ENCODE measurements at regions not wholly inside any gene's neighbourhood (a gene's known extent, or its start where the extent isn't known, plus 50 kb on each side); places are given as distances from the start of the nearest gene placed in this dataset.
"Not testable (repeated sequence)": the region's sequence is repeated elsewhere in the genome, so short reads cannot be mapped to it uniquely, and the experiment has no call there.

DNA sequence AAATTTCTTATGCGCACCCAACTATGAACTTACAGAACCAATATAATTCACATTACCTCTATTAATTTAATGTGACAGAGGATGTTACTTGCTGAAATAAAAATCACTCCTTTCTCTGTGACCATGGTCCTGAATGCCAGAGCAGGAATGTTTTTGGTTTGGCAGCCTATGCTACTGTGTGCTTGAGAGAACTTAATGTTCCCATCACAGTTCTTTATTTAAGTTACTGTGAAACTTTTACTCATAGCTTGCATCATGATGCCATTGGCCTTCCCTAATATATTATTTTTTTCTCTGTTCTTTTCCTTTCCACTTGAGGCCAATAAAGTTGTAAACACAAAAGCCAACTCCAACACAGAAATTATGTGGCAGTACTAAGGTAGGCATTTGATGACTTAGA, 142.2 kb downstream of the FAM76B start:
- Mint-ChIP-seq H3K27me3 (no peaks in the 10 kb centered on the region), H3K36me3 (no peaks in the 10 kb centered on the region), H3K27ac (no peak overlapping the region), H3K4me1 (peaks cover 7% of the 10 kb centered on the region), H3K4me3 (no peak overlapping the region), H3K9me3 (peaks cover 4% of the 10 kb centered on the region)
- no peak for ATAC-seq

- ATAC-seq = peak; percentile 90
- peaks cover 10% of the 10 kb centered on the region for H3K4me1 Mint-ChIP-seq
- H3K4me3 Mint-ChIP-seq = no peak overlapping the region
- H3K27me3 Mint-ChIP-seq = no peaks in the 10 kb centered on the region
- peaks cover 6% of the 10 kb centered on the region for H3K36me3 Mint-ChIP-seq
- H3K9me3 Mint-ChIP-seq = peaks cover 8% of the 10 kb centered on the region
- H3K27ac Mint-ChIP-seq = peak overlapping the region; percentile 2
Observed at GRCh38 chr11:95641495-95641894, 148.1 kb downstream of the FAM76B start.

GRCh38 chr11:95638501-95638900, 151.1 kb downstream of the FAM76B start:
- no peak for ATAC-seq

DNA sequence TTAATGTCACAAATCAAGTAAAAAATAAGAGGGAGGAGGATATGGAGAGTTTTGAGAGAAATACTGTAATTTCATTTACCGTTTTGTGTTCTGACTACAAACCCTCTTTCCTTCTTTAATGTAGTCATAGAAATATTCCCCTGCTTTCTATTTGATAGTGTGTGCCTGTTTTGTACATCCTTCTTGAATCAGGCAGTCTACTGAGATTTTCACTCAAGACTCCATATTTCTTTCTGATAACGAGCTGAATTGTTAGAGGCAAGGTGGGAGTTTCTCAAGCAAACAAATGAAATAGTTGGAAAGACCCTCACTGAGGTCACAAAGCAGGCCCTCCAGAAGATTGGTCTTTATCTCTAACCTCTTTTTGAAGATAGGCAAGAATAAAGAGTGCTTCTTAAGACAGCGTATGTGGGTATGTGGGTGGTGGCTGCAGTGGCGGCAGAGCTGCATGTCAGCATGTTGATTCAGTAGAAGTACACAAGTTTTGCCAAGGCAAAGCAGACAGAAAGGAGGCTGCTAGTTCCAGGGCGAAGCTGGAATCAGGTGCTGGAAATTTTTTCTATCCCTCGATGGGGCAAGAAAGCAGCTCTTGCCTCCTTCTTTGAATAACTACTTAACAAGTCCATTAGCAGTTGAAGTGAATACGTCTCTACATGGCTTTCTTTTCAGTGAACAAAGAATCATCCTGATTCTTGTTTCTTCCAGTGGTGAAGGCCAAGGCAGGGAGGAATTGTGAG, 164.2 kb downstream of the FAM76B start:
- H3K36me3 Mint-ChIP-seq = no peaks in the 10 kb centered on the region
- H3K27me3 Mint-ChIP-seq = no peaks in the 10 kb centered on the region
- ATAC-seq = no peak
- no peaks in the 10 kb centered on the region for H3K9me3 Mint-ChIP-seq
- no peak overlapping the region for H3K4me3 Mint-ChIP-seq
- peak overlapping the region; percentile 22 for H3K27ac Mint-ChIP-seq
- no peaks in the 10 kb centered on the region for H3K4me1 Mint-ChIP-seq

More at GRCh38 chr11:95638501-95638900, 151.1 kb downstream of the FAM76B start:
- peaks cover 6% of the 10 kb centered on the region for H3K36me3 Mint-ChIP-seq
- H3K27me3 Mint-ChIP-seq = no peaks in the 10 kb centered on the region
- H3K4me3 Mint-ChIP-seq = no peak overlapping the region
- H3K27ac Mint-ChIP-seq = peak overlapping the region; percentile 15
- peaks cover 4% of the 10 kb centered on the region for H3K9me3 Mint-ChIP-seq
- H3K4me1 Mint-ChIP-seq = peaks cover 10% of the 10 kb centered on the region

GRCh38 chr11:95616256-95616804, 173.3 kb downstream of the FAM76B start:
- Mint-ChIP-seq H3K27me3 (no peaks in the 10 kb centered on the region), H3K4me1 (no peaks in the 10 kb centered on the region), H3K9me3 (peaks cover 10% of the 10 kb centered on the region), H3K27ac (no peak overlapping the region), H3K36me3 (no peaks in the 10 kb centered on the region), H3K4me3 (no peak overlapping the region)
- no peak for ATAC-seq

DNA sequence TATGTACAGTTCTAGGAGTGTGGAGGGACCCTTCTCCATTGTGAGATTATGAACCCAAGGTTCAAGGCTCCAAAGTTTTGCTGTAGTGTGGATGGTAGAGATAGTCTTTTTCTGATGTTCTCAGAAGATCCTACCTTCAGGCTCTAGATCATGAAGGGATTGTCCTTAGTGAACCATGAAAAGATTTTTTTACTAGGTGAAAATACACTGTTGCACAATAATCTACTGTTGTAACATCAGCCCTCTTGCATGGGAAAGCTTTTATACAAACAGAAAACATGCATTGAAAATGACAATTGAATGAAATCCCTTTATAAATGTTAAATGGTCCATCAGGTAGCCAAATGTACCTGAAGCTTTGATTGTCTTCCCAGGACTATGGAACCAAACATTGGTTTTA, 177.8 kb downstream of the FAM76B start:
- H3K27ac Mint-ChIP-seq = no peak overlapping the region
- no peak for ATAC-seq
- no peaks in the 10 kb centered on the region for H3K27me3 Mint-ChIP-seq
- H3K36me3 Mint-ChIP-seq = no peaks in the 10 kb centered on the region
- no peaks in the 10 kb centered on the region for H3K9me3 Mint-ChIP-seq
- no peaks in the 10 kb centered on the region for H3K4me1 Mint-ChIP-seq
- no peak overlapping the region for H3K4me3 Mint-ChIP-seq

DNA sequence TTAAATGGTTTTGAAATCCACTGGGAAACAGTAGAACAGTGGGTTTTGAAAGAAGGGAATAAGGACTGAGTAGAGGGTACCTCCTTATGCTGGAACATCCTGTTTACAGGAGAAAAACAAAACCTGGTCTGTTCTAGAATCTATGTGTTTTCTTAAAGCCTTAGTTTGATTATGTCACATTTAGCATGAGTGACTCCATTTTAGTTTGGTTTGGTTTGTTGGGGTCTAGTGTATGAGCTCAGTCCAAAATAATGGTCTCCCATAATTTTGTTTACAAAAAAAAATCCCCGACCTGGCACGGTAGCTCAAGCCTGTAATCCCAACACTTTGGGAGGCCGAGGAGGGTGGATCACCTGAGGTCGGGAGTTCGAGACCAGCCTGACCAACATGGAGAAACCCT, 179.4 kb downstream of the FAM76B start:
- H3K4me1 Mint-ChIP-seq, H3K4me3 Mint-ChIP-seq, H3K36me3 Mint-ChIP-seq, H3K9me3 Mint-ChIP-seq, H3K27ac Mint-ChIP-seq, ATAC-seq, H3K27me3 Mint-ChIP-seq: not testable (repeated sequence)

GRCh38 chr11:95608093-95608492, 181.5 kb downstream of the FAM76B start:
- no peak overlapping the region for H3K27ac Mint-ChIP-seq
- H3K36me3 Mint-ChIP-seq = no peaks in the 10 kb centered on the region
- no peak overlapping the region for H3K4me3 Mint-ChIP-seq
- H3K27me3 Mint-ChIP-seq = no peaks in the 10 kb centered on the region
- ATAC-seq = no peak
- H3K4me1 Mint-ChIP-seq = peaks cover 17% of the 10 kb centered on the region
- no peaks in the 10 kb centered on the region for H3K9me3 Mint-ChIP-seq

- peaks cover 17% of the 10 kb centered on the region for H3K4me1 Mint-ChIP-seq
- no peak overlapping the region for H3K27ac Mint-ChIP-seq
- H3K9me3 Mint-ChIP-seq = no peaks in the 10 kb centered on the region
- H3K36me3 Mint-ChIP-seq = no peaks in the 10 kb centered on the region
- no peak for ATAC-seq
- no peaks in the 10 kb centered on the region for H3K27me3 Mint-ChIP-seq
- H3K4me3 Mint-ChIP-seq = no peak overlapping the region
Observed at GRCh38 chr11:95606824-95607223, 182.8 kb downstream of the FAM76B start.

GRCh38 chr11:95605271-95605940, 184.2 kb downstream of the FAM76B start:
- H3K4me1 Mint-ChIP-seq = peaks cover 17% of the 10 kb centered on the region
- H3K27me3 Mint-ChIP-seq = no peaks in the 10 kb centered on the region
- no peaks in the 10 kb centered on the region for H3K36me3 Mint-ChIP-seq
- ATAC-seq = peak; percentile 70
- peak overlapping the region; percentile 65 for H3K27ac Mint-ChIP-seq
- no peaks in the 10 kb centered on the region for H3K9me3 Mint-ChIP-seq
- no peak overlapping the region for H3K4me3 Mint-ChIP-seq

DNA sequence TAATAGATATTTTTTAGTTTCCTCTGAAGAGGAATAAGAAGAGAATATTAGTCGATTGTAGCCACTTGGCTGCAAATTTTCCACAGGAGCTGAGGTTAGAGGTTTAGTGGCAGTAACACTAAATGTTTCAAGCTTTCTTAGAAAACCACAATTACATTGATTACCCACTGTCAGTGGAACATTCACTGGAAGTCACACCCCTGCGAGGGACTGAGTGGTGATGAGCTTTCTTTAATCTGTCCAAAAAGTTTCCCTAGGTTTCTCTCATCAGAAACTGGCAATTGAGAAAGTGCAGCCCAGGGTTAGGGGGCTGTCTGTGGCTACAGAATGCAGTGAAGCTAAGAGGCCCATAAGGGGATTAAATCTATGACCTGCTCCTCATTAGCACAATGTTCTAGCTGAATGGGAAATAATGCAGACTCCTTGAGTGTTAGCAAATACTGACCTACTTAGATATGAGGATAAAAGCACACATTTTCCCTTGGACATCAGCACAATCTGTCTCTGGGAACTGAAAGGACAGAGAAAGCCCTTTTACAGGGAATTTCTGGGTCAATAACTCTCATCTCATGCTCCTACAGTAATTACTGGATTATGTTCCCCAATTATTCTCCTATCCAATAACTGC, 189.5 kb downstream of the FAM76B start:
- H3K4me1 Mint-ChIP-seq = peaks cover 8% of the 10 kb centered on the region
- peak overlapping the region; percentile 53 for H3K27ac Mint-ChIP-seq
- H3K36me3 Mint-ChIP-seq = no peaks in the 10 kb centered on the region
- ATAC-seq = no peak
- no peaks in the 10 kb centered on the region for H3K9me3 Mint-ChIP-seq
- no peak overlapping the region for H3K4me3 Mint-ChIP-seq
- no peaks in the 10 kb centered on the region for H3K27me3 Mint-ChIP-seq

GRCh38 chr11:95595973-95596489, 193.6 kb downstream of the FAM76B start:
- Mint-ChIP-seq H3K27me3 (no peaks in the 10 kb centered on the region), H3K27ac (peak overlapping the region; percentile 34), H3K4me1 (no peaks in the 10 kb centered on the region), H3K4me3 (no peak overlapping the region), H3K9me3 (no peaks in the 10 kb centered on the region), H3K36me3 (no peaks in the 10 kb centered on the region)
- no peak for ATAC-seq

DNA sequence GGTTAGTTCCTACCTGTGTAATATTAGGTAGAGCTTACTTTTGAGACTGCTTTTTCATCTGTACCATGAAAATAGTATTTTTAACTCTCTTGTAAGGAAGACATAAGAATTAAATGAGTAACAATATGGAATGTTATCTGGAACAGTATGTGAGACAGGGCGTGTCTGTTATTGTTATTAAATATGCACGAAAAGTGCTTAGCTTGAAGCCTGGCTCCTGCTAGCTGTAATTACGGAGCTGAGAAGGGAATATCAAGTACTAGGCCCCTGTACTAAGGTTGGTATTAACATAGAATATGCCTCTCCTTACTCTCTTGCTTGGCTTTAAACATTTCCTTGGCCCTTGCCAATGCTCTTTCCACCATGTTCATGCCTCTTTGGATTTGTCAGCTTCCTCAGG, 194.0 kb downstream of the FAM76B start:
- Mint-ChIP-seq H3K4me1 (no peaks in the 10 kb centered on the region), H3K9me3 (no peaks in the 10 kb centered on the region), H3K36me3 (no peaks in the 10 kb centered on the region), H3K4me3 (no peak overlapping the region), H3K27ac (peak overlapping the region; percentile 34), H3K27me3 (no peaks in the 10 kb centered on the region)
- ATAC-seq = no peak

DNA sequence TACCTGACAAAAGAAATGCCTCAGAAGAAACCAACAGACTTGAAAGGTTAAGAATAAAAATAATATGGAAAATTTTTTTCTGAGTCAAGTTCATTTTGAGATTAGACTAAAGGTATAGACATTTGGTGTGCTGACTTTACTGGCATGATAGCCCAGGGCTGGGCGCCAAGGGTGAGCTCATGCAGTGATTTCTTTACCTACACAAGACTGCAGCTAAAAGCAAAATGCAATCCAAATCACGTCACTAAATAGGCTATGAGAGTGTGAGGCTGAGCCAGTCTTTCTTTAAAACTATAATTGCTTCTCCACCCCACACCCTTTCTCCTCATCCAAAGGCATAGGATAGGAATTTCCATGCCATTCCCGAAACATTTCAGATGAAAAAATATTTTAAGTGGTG, 196.5 kb downstream of the FAM76B start:
- Mint-ChIP-seq H3K36me3 (no peaks in the 10 kb centered on the region), H3K4me3 (no peak overlapping the region), H3K27ac (no peak overlapping the region), H3K27me3 (no peaks in the 10 kb centered on the region), H3K4me1 (peaks cover 6% of the 10 kb centered on the region), H3K9me3 (no peaks in the 10 kb centered on the region)
- no peak for ATAC-seq

- H3K4me1 Mint-ChIP-seq = peaks cover 6% of the 10 kb centered on the region
Observed at GRCh38 chr11:95592471-95592870, 197.1 kb downstream of the FAM76B start.

More at GRCh38 chr11:95592471-95592870, 197.1 kb downstream of the FAM76B start:
- ATAC-seq = no peak
- no peaks in the 10 kb centered on the region for H3K36me3 Mint-ChIP-seq
- H3K4me3 Mint-ChIP-seq = no peak overlapping the region
- no peaks in the 10 kb centered on the region for H3K27me3 Mint-ChIP-seq
- no peak overlapping the region for H3K27ac Mint-ChIP-seq
- H3K9me3 Mint-ChIP-seq = no peaks in the 10 kb centered on the region

All from stimulated activated memory B cell treated with anti-CD40 and anti-IgM and Interleukin-4, amounts not matched to agents 10 μg/mL and 1 μg/mL and 100 μg/mL, for 72 hours (primary cell).